Spleen (tissue), 11 donors: ENCODE measurements at regions not wholly inside any gene's neighbourhood (a gene's known extent, or its start where the extent isn't known, plus 50 kb on each side); places are given as distances from the start of the nearest gene placed in this dataset.

Experiments
- DNase-seq: peaks from one replicate; pipeline ENCODE4 v3.0.0-alpha.2; 2020
- H3K27ac ChIP-seq, 8 donors: fragments of 200-600 bp; sonication (generic) in 7 of 8; 1 replicate in 4 of 8; 2 replicates in 4 of 8; pipeline versions ENCODE4 v1.5.0 to v1.8.0; 2016 to 2021; ENCODE audit warnings: inconsistent platforms in 4 of 8, mild to moderate bottlenecking in 4 of 8, moderate library complexity in 1 of 8
- H3K27me3 ChIP-seq, 7 donors: fragments of 200-600 bp; sonication (generic) in 6 of 7; replicated peaks in 1 of 7; 1 replicate in 4 of 7; 2 replicates in 3 of 7; pipeline versions ENCODE4 v1.5.0 to v1.8.0; 2016 to 2021; ENCODE audit warnings: inconsistent platforms in 3 of 7, mild to moderate bottlenecking in 1 of 7
- H3K36me3 ChIP-seq, 6 donors: fragments of 200-600 bp; sonication (generic) in 5 of 6; 1 replicate in 4 of 6; 2 replicates in 2 of 6; pipeline versions ENCODE4 v1.5.0 to v1.8.0; 2016 to 2021; ENCODE audit warnings: inconsistent platforms in 2 of 6
- H3K4me1 ChIP-seq, 6 donors: fragments of 200-600 bp; sonication (generic) in 5 of 6; 1 replicate in 3 of 6; 2 replicates in 3 of 6; pipeline versions ENCODE4 v1.5.0 to v1.8.0; 2016 to 2021; ENCODE audit warnings: inconsistent platforms in 3 of 6
- H3K4me3 ChIP-seq, 8 donors: fragments of 200-600 bp; sonication (generic) in 7 of 8; 1 replicate in 4 of 8; 2 replicates in 4 of 8; pipeline versions ENCODE4 v1.5.0 to v1.8.0; 2016 to 2021; ENCODE audit warnings: inconsistent platforms in 4 of 8, mild to moderate bottlenecking in 4 of 8, moderate library complexity in 2 of 8
- H3K9me3 ChIP-seq, 8 donors: fragments of 200-600 bp; sonication (generic) in 7 of 8; 1 replicate in 4 of 8; 2 replicates in 4 of 8; pipeline versions ENCODE4 v1.5.0 to v1.8.0; 2016 to 2021; ENCODE audit warnings: inconsistent platforms in 4 of 8
- CTCF ChIP-seq, 11 experiments: fragments of 200-600 bp in 7 of 11; fragments of 450-650 bp in 4 of 11; sonication (generic) in 4 of 11; IDR thresholded peaks in 8 of 11; conservative IDR thresholded peaks in 3 of 11; 1 replicate in 7 of 11; 2 replicates in 4 of 11; pipeline versions ENCODE4 v1.4.0 to v1.8.0; 2016 to 2021; ENCODE audit warnings: antibody characterized with exemption in 11 of 11, inconsistent platforms in 4 of 11, mild to moderate bottlenecking in 1 of 11
- POLR2A ChIP-seq, 3 donors: fragments of 450-650 bp; IDR thresholded peaks; one replicate each; pipeline ENCODE4 v1.5.1; 2017; ENCODE audit warnings: antibody characterized with exemption in 3 of 3, mild to moderate bottlenecking in 1 of 3
- POLR2AphosphoS5 ChIP-seq, 3 donors: sonication (generic); formaldehyde crosslinking; IDR thresholded peaks; one replicate each; pipeline ENCODE4 v1.5.1; 2017; ENCODE audit warnings: antibody characterized with exemption in 3 of 3
- whole genome bisulfite sequencing, 5 donors: extraction: QIAGEN DNeasy Blood & Tissue Kit in 3 of 5; methylation state at CpG; one replicate each; pipeline versions ENCODE4 v1.1.5 to v1.1.7; 2013 to 2018; 5-methylcytosine and 5-hydroxymethylcytosine counted together
- intact Hi-C: fragments of 100-400 bp; cut with DNase I; formaldehyde crosslinking; loops from one replicate; pipeline ENCODE4 v1.15.0; 2023; ENCODE audit warnings: low total_unique reads
- donor health status: healthy with polysubstance abuse.
- donor health status: DM: no; HTN: no; CAD: no; lungs with moderate emphysema.
- donor health status: DM: no; HTN: no; CAD: no.
- donor health status: Bipolar disorder and iron deficiency.
- donor health status: healthy.
- donor health status: DM: no; HTN: no; CAD: no.
- donor health status: DM: yes; HTN: yes; CAD: no.

DNA sequence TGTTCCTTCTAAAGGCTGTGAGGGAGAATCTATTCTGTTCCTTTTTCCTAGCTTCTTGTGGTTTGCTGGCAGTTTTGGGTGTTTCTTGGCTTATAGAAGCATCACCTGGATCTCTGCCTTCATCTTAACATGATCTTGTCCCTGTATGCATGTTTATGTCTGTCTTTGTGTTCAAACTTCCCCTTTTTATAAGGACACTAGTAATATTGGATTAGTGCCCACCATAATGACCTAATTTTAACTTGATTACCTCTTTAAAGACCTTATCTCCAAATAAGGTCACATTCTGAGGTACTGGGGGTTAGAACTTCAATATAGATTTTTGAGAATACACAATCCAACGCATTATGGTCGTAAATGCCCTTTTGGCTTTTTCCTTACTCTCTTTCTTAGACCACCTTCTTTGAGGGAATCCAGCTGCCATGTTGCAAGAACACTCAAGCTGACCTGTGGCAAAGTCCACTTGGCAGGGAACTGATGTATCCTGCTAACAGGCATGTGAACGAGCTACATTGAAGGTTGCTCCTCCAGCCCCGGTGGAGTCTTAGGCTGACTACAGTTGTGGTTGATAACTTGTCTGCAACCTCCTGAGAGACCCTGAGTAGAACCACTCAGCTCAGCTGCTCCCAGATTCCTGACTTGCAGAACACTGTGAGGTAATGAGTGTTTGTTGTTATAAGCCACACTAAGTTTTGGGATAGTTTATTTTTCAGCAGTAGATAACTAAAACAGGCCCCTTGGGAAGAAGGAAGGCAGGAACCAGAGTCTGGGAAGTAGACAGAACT is 127.1 kb upstream of the OR9Q1 start:
- no peak for TF ChIP-seq CTCF (IDR thresholded peaks at IDR 0.05 in 8 of 11, conservative IDR thresholded peaks at IDR 0.05 in 3 of 11)
- TF ChIP-seq POLR2AphosphoS5 (IDR thresholded peaks at IDR 0.05), result no peak
- no peak for TF ChIP-seq POLR2A (IDR thresholded peaks at IDR 0.05)
- Histone ChIP-seq H3K27me3 (peaks cover 0 to 18% (median 0%) of the 10 kb centered on the region in 7 donors), H3K4me3 (no peak overlapping the region), H3K9me3 (no peaks in the 10 kb centered on the region), H3K36me3 (no peaks in the 10 kb centered on the region), H3K27ac (no peak overlapping the region), H3K4me1 (no peaks in the 10 kb centered on the region)
- intact Hi-C loops, result no loop called here
- WGBS, 5 donors, result 76 to 83% (median 81%) methylated on average over 4 of the region's 4 CpGs
- DNase-seq, result no peak

DNA sequence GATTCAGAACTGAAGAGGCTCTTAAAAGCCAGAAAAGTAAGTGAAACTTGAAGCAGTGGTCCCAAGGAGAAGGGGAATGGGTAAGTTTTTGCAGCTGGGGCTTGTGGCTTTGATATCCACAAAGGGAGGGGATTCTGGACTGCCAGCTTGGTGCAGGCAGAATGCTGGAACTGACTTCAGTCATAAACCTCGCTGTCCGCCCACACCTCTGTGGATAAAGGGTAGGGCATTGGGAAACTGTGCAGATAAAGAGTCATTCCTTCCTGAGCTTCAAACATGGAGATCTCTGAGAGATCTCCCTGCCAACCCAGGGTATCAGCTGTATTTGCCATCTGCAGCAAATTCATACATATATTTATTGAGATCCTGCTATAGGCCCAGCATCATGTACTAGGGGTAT is 124.3 kb upstream of the OR9Q1 start:
- 61 to 85% (median 74%) methylated on average over 2 of the region's 2 CpGs for WGBS, 5 donors
- TF ChIP-seq POLR2AphosphoS5 (IDR thresholded peaks at IDR 0.05) (no peak), POLR2A (IDR thresholded peaks at IDR 0.05) (no peak), CTCF (IDR thresholded peaks at IDR 0.05 in 8 of 11, conservative IDR thresholded peaks at IDR 0.05 in 3 of 11) (no peak)

DNA sequence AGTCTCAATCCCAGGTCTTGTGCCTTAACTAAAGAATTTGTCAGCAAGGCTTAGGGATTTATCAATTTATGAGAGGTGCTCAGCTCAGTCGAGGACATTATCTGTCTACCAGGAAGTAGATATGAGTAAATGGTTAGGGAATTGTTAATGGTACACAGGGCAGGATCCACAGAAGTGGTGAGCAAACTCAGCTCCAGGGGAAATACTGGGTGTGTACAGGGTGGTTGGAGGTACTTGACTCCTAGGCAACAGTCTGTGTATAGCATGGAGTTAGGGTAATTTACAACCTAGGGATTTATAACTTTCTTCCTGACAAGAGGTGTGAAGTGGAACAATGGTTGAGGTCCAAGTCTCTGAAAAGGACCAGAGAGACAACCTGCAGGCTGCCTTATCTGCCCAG is 123.4 kb upstream of the OR9Q1 start:
- TF ChIP-seq POLR2AphosphoS5 (IDR thresholded peaks at IDR 0.05), result no peak
- TF ChIP-seq POLR2A (IDR thresholded peaks at IDR 0.05), result no peak
- no peak for TF ChIP-seq CTCF (IDR thresholded peaks at IDR 0.05 in 8 of 11, conservative IDR thresholded peaks at IDR 0.05 in 3 of 11)
- no peak for DNase-seq
- H3K4me3 ChIP-seq, result no peak overlapping the region
- intact Hi-C loops, result no loop called here
- H3K36me3 ChIP-seq, result no peaks in the 10 kb centered on the region
- H3K27ac ChIP-seq, result no peak overlapping the region
- H3K4me1 ChIP-seq, result no peaks in the 10 kb centered on the region
- H3K9me3 ChIP-seq, result no peaks in the 10 kb centered on the region
- 41 to 55% (median 43%) methylated on average over 1 of the region's 1 CpG for WGBS, 5 donors
- peaks cover 0 to 21% (median 0%) of the 10 kb centered on the region in 7 donors for H3K27me3 ChIP-seq

More for the DNA sequence above, 124.3 kb upstream of the OR9Q1 start:
- H3K27ac ChIP-seq, result no peak overlapping the region
- DNase-seq, result no peak
- intact Hi-C loops, result no loop called here
- no peaks in the 10 kb centered on the region for H3K9me3 ChIP-seq
- H3K36me3 ChIP-seq, result no peaks in the 10 kb centered on the region
- H3K4me3 ChIP-seq, result no peak overlapping the region
- H3K27me3 ChIP-seq, result peaks cover 0 to 24% (median 0%) of the 10 kb centered on the region in 7 donors
- no peaks in the 10 kb centered on the region for H3K4me1 ChIP-seq

DNA sequence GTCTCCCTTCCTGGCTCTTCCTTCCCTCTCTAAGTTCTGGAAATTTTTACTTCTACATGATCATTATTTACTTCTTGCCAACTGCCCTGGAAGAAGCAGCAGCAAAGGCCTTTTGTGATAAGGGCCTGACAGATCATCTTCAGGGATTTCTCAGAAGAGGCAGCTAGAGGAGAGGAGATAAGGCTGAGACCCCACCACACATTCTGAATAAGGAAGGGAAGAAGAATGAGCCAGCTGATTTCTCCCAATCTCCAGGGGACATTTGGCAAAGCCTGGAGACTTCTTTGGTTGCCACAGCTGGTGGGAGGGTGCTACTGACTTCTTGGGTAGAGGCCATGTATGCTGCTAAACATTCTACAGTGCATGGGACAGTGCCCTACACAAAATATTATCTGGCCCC is 122.4 kb upstream of the OR9Q1 start:
- Histone ChIP-seq H3K4me3 (no peak overlapping the region), H3K9me3 (no peaks in the 10 kb centered on the region), H3K4me1 (no peaks in the 10 kb centered on the region), H3K27me3 (peaks cover 0 to 19% (median 0%) of the 10 kb centered on the region in 7 donors), H3K27ac (no peak overlapping the region), H3K36me3 (no peaks in the 10 kb centered on the region)
- no peak for DNase-seq
- intact Hi-C loops, result no loop called here
- TF ChIP-seq POLR2AphosphoS5 (IDR thresholded peaks at IDR 0.05) (no peak), CTCF (IDR thresholded peaks at IDR 0.05 in 8 of 11, conservative IDR thresholded peaks at IDR 0.05 in 3 of 11) (no peak), POLR2A (IDR thresholded peaks at IDR 0.05) (no peak)
